ENCODE measurements at regions not wholly inside any gene's neighbourhood (a gene's known extent, or its start where the extent isn't known, plus 50 kb on each side); places are given as distances from the start of the nearest gene placed in this dataset.
A peak's percentile ranks its signal among the peaks of the same experiment; 100 is the strongest.

GRCh38 chr4:83170952-83171399, 56.4 kb upstream of the PLAC8 start:
- peak; percentile 2 for DNase-seq
